Right hindlimb (tissue), 1 donor: ENCODE measurements at regions not wholly inside any gene's neighbourhood (a gene's known extent, or its start where the extent isn't known, plus 50 kb on each side); places are given as distances from the start of the nearest gene placed in this dataset.
"Not testable (repeated sequence)": the region's sequence is repeated elsewhere in the genome, so short reads cannot be mapped to it uniquely, and the experiment has no call there.

ENCODE experiments used
- DNase-seq: peaks from one replicate; pipeline ENCODE4 v3.0.0-alpha.2; 2018

DNA sequence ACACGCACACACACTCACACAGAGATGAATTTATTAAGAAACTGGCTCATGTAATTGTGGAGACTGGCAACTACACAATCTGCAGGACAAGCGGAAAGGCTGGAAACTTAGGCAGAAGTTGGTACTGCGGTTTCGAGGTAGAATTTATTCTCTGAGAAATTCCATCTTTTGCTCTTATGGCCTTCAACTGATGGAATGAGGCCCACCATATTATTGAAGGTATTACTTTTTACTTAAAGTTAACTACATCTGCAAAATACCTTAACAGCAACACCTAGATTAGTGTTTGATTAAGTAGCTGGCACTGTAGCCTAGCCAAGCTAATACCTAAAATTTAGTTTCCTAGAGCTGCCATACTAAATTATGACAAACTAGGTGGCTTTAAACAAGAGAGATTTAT, 384.0 kb upstream of the UBE2E3 start:
- no peak for DNase-seq

DNA sequence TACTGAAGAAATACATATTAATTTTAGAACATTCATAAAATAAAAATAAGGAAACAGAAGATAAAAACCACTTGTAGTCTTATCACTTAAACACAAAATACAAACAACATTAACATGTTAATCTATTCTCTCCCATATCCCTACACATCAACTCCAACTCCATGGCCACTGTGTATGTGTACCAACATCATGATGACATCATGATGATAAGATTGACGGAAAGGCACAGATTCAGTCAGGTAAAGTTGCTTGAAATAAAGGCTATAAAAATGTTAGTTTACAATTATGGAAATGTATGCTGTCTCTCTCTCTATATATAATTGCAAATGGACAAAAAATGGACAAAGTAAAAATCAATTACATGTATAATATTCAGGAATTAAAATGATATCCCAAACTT, 388.5 kb upstream of the UBE2E3 start:
- DNase-seq: no peak

DNA sequence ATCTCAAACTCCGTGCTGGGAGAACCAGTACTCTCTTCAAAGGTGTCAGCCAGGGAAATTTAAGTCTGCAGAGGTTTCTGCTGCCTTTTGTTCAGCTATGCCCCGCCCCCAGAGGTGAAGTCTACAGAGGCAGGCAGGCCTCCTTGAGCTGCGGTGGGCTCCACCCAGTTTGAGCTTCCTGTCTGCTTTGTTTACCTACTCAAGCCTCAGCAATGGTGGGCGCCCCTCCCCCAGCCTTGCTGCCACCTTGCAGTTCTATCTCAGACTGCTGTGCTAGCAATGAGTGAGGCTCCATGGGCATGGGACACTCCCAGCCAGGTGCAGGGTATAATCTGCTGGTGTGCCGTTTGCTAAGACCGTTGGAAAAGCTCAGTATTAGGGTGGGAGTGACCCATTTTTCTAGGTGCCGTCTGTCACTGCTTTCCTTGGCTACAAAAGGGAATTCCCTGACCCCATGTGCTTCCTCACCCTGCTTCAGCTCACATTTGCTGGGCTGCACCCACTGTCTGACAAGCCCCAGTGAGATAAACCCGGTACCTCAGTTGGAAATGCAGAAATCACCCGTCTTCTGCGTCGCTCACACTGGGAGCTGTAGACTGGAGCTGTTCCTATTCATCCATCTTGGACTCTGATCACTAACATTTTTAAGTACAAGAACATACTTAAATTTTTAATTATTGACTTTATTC, 389.2 kb upstream of the UBE2E3 start:
- not testable (repeated sequence) for DNase-seq

DNA sequence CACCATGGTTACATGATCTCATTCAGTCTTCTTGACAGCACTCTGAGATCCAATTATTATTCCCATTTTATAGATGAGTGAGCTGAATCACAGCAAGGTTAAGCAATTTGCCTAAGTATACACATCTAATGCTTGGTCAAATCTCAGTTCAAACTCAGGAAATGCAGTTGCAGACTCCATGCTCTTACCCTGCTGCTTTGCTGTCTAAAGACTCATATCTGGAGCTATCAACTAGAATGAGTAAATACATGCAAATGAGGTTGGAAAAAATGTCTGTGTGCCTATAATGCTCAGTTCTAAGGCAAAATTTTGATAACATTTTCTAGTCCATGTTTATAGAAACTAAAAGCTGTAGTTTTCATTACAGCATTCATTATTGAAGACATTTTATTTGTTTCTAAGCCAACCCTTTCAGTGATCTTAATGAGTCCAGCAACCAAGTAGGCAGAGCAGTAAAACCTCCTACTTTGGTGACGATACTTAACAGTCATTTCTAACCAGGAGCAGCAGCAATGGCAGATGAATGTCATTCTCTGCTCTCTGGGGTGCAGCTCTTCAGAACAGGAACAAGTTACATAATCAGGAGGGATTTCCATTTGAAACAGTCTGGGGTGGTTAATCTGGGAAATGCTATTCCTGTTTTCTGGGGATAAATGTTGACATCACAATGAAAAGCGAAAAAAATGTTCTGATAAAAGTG, 396.8 kb upstream of the UBE2E3 start:
- DNase-seq: no peak

DNA sequence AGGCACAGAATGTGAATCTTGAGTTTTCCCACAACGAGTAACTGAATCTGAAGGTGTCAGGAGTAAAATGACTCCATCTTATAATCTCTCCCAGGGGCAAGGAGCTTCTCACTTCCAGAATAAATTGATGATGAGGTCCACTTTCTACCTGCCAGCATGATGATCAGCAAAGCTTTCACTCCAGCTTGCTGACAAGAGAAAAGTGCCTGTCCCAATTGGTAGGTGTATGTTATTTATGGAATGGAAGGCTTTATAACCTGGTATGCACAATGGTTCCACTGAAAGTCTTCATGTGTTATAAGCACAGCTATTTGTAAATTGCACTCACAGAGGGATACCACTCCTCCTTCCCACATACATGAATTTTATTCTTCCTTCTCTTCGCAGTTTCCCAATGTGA, 401.0 kb upstream of the UBE2E3 start:
- no peak for DNase-seq

DNA sequence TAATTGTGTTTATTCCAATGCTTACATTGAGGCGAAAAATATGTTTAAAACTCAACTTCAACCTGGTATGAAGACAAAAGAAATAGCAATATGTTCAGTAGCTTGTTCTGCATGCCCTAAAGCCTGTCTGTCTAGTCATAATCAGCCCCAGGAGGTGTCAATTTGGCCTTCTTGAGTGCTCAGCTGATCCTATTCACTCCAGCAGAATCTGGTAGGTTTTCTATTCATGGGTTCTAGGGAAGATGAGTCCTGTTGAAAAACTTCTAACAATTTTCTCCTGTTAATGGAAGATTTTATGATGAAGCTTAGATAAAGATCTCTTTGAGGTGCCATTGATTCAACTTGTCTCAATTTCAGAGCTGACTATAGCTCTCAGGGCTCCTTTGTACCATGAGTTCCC, 402.0 kb upstream of the UBE2E3 start:
- no peak for DNase-seq

DNA sequence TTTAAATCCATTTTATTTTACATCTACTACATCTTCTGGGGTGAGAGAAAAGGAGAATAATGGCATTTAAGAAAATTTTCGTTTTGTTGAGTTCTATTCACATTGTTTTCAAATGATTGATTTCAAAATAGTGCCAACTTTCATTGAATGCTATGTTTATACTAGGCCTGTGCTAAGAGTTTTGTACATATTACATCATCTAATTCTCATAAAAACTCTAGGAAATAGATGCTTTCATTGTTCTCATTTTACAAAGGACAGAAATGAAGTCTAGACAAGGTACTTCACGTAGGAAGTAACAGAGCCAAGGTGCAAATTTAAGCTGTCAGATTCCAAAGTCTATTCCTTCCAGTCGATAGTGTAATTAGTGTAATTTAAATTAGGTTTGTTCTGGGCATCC, 402.8 kb upstream of the UBE2E3 start:
- DNase-seq: no peak

DNA sequence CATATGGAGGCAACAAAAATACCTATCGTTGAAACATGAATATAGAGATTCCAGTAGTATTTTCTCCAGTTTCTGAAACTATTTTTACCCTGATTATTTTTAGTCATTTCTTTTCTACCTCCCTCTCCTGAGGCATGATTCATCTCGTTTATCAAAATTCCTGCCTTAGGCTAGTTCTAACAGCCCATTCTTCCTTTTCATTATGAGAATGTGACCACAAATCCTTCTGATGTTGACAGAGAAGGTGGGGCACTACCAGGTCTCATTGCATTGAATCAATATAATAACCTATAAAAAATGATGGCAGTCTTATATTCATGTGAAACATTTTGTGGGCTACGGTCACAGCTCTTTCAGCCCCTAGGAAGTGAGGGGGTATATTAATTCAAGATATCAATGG, 406.5 kb upstream of the UBE2E3 start:
- no peak for DNase-seq

DNA sequence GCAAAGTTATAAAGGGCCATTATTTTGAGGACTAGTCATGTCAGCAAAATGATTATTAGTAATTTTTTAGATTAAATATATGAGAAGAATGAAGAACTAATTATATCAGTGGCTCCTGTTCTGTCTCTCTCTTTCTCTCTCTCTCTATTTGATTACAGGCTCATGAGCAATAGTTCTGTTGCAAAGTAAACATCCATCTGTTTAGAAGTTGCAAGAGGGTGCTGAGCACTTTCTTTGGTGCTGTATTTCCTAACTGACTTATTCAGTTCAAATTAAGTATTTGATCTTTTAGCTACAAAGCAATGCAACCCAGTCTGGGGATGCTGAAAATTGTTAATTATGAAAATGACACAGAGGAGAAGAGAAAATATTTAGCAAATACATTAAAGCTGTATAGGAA, 408.1 kb upstream of the UBE2E3 start:
- no peak for DNase-seq

DNA sequence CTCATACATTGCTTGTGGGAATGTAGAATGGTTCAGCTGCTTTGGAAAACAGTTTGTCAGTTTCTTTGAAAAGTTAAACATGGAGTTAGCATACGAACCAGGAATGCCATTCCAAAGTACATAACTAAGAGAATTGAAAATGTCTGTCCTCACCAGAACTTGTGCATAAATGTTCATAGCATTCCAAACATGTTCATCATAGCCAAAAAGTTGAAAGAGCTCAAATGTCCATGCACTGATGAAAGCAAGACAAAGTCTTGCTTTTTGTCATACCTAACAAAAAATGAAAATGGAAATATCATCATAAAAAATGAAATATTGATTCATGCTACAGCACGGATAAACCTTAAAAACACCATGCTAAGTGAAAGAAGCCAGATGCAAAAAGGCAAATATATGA, 408.8 kb upstream of the UBE2E3 start:
- no peak for DNase-seq

DNA sequence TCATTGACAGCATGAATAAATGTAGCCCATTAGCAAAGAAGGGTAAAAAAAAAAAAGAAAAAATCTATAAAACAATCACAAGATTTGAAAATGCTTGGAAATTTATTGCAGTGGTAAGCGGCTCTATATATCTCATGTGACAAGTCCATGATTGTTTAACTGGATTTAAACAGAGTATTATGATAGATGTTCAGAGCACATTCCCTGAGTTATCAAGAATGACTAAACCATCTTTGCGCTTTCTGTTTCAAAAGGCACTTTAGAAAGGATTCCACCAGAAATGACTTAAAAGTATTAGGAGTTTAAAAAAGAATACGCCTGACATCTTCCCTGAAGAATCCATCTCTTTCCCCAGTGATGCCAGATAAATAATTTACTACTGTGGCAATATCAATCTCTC, 409.5 kb upstream of the UBE2E3 start:
- DNase-seq: no peak

DNA sequence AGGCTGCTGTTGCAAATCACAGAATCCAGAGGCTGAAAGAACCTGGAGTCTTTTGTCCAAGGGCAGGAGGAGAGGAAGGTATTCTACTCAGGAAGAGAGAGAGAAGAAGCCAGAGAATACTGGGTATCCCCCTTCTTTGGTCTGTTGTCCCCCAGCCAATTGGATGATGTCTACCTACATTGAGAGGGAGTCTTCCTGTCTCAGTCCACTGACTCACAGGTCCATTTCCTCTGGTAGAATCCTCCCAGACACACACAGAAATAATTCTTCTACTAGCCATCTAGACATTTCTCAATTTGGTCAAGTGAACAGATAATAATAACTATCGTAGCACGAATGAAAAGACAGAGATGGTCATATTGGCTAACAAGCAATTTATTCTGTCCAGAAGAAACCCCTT, 416.4 kb upstream of the UBE2E3 start:
- no peak for DNase-seq

DNA sequence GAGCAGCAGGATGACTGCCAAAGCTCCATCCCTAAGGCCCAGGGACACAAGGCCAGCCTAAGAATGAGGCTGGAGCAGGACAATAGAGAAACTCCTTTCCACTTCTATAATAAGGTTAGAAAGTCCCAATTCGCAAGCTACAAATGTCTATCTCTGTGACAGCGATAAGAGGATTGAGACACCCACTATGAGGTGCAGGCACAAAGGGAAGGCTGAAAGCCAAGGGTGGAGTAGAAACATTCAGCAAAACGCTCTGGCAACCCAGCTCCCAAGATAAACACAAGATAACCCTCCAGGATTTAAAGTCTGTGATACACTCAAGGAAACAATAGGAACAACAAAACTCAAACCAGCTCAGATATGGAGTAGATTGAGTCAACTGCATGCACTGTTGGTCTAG, 418.0 kb upstream of the UBE2E3 start:
- DNase-seq: no peak

DNA sequence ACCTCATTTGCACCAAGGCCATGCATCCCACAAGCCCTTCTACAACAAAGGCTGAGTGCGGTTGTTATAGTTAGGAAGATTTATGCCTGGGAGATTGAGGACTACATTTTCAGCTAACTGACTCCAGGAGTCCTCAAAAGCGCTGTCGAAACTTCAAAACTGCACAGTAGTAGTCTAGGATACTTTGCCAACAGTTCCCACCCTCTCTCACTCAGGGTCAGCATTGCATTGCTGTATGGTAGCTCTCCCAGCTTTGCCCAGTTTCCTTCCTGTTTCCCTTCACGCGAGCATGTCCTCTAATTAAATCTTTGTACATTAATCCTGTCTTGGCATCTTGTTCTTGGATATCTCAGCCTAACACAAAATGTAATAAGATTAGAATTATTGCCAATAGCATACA, 420.6 kb upstream of the UBE2E3 start:
- DNase-seq: no peak

DNA sequence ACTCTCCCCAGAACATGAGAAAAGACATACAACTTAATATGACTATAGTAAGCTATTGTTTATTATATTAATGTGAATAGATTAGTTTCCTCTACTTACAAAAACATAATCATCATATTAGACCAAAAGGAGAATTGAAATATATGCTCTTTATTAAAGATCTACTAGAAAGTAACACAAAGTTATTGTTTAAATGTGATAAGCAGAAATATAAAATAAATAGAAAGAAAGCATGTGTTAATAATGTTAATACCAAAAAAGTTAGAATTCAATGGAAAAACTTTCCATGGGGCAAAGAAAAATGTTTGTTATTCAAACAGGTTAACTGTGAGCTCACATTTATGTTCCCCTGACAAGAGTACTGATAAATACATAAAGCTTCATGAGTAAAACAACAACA, 421.4 kb upstream of the UBE2E3 start:
- DNase-seq: no peak

DNA sequence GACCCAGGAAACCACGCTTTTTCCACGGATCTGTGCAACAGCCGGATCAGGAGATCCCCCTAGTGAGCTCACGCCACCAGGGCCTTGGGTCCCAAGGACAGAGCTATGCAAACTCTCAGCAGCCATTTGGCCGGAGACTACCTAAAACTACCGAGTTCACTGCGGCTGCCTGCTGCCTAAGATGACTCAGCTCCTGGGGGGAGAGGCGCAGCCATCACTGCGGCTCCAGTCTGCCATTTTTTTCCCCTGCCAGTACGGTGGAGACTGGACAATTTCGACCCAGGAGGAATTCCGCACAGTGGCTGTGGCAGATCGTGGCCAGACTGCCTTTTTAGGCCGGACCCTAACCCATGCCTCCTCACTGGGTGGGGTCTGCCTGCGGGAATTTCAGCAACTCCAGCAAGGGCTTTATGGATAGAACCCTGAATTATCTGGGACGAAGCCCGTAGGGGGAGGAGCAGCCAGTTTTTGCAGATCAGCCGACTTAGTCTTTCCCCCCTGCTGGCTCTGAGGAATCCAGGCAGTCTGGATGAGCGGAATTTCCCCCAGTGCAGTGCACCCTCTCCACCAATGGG, 424.9 kb upstream of the UBE2E3 start:
- no peak for DNase-seq

DNA sequence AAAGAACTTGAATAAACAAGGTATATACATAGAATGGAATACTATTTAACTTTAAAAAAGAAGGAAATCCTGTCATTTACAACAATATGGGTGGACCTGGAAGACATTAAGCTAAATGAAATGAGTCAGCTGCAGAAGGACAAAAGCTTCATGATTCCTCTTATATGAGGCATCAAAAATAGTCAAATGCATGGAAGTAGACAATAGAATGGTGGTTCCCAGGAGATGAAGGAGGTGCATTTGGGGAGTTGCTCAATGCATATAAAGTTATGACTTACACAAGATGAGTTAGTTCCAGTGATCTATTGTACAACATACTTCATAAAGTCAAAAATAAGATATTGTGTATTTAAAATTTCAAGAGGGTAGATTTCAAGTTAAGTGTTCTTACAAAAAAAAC, 426.1 kb upstream of the UBE2E3 start:
- DNase-seq: no peak

DNA sequence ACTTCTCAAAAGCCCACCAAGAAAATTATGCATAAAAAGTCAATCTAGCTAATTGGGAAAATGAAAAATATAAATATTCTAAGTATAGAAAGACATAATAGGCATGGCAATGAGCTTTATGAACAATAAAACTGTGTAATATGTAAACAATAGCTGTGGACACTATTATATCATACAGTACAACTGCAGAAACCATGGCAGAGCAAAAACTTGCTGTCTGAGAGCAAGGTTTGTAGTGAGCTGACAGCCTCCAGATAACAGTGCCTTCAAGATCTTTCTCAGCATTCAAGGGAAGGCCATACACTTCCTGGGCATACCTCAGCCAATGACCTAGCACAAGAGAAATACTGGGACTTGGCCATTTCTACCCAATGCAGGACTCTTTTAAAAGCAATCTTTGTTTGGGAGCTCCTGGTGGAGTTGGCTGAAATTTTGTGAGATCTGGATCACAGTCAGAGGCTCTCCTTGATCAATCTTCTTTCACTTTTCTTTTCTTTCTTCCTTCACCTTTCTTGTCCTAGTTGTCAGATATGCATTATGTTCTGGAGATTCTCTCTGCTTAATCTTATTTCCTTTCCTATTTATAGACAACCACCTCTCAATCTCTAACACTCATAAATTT, 427.2 kb upstream of the UBE2E3 start:
- no peak for DNase-seq

DNA sequence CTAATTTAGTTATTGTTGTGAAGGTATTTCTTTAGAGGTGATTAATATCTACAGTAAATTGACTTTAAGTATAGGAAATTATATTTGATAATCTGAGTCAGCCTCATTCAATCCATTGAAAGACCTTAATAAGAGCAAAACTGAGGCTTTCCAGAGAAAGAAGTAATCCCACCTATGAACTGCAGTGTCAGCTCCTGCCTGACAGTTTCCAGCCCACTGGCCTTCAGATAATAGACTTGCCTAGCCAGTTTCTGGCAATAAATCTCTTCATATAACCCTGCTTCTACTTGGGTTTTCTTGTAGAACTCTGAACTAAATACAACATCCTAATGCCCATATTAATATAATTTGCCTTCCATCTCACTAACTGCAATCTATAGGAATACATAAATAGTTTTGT, 437.9 kb upstream of the UBE2E3 start:
- no peak for DNase-seq

DNA sequence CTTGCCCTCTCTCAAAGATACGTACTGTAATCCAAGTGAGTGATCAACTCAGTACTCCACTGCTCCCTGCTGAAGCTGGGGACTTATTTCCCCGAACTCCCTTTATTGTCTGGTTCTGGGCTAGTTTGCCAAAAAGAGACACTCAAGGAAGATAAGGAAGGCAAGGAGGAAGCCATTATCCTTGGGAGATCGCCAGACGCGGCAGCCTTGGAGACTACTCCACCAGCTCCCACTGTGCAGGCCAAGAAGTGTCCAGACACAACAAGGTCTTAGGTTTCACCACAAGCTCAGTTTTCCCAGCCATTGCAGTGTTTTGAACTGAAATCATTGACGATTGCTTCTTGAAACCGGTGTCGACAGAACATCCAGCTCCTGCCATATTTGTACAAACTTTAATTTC, 439.6 kb upstream of the UBE2E3 start:
- no peak for DNase-seq

DNA sequence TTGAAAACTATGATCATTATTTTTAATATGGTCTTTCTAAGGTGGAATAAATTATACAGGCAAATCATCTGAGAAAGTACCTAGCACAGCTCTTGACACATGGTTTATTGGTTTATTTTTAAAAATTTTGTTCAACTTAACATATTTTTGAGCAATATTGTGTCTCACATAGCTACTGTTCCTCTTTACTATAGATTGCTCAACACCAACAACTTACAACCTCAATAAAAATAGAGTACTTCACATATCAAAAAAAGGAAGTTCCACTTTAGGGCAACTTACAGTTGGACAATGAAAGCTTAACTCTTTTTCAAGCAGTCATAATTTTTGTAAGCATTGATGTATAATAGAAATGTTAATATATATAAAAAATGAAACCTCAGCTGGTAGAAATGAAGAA, 440.9 kb upstream of the UBE2E3 start:
- DNase-seq: no peak

DNA sequence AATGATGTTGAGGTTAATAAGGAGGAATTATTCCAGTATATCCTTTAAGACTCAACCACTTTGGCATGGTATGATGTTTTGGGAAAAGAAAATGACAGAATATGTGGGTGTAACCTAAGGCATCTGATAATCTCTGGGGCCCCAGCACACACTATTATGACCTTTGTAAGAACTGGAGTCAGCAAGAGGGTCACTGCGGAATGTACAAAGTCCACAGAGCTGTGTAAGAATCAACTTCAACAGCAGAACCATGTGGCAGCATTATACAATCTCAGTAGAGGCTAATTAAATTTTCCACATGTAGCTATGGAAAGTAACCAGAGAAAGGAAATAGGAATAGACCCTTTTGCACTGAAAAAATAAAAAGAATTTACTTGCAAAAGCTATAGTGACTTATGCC, 445.1 kb upstream of the UBE2E3 start:
- no peak for DNase-seq

DNA sequence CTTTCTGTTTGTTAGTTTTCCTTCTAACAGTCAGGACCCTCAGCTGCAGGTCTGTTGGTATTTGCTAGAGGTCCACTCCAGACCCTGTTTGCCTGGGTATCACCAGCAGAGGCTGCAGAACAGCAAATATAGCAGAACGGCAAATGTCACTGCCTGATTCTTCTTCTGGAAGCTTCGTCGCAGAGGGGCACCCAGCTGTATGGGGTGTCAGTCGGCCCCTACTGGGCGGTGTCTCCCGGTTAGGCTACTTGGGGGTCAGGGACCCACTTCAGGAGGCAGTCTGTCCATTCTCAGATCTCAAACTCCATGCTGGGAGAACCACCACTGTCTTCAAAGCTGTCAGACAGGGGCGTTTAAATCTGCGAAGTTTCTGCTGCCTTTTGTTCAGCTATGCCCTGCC, 448.6 kb upstream of the UBE2E3 start:
- DNase-seq: not testable (repeated sequence)

DNA sequence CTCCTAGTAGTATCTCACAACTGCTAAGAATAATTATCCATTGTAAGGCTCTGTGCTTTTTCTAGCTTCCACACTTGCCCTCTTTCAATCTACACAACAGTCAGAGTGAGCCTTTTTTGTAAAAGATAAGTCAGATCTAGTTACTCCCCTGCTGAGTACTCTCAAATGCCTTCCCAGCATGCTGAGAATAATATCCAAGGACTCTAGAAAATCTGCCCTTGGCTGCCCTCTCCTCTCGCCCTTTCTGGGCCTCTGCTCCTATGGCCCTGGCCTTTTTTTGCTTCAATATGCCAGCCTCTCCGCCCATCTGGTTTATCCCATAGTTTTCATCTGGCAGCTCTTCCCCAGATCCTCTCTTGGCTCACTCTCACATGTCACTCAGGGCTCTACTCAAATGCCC, 455.9 kb upstream of the UBE2E3 start:
- DNase-seq: no peak
